ENCODE measurements at regions not wholly inside any gene's neighbourhood (a gene's known extent, or its start where the extent isn't known, plus 50 kb on each side); places are given as distances from the start of the nearest gene placed in this dataset.

- H3K4me3 ChIP-seq (ENCODE audit: low read depth, low read length) = no peak overlapping the region
- no peak for TF ChIP-seq CTCF (IDR thresholded peaks at IDR 0.05; ENCODE audit: low read depth, low read length)
Measured at GRCh38 chr2:209316141-209316540, 107.7 kb upstream of the MAP2 start.

GRCh38 chr2:209321076-209321475, 102.8 kb upstream of the MAP2 start:
- TF ChIP-seq CTCF (IDR thresholded peaks at IDR 0.05; ENCODE audit: low read depth, low read length) = no peak
- no peak overlapping the region for H3K4me3 ChIP-seq (ENCODE audit: low read depth, low read length)

DNA sequence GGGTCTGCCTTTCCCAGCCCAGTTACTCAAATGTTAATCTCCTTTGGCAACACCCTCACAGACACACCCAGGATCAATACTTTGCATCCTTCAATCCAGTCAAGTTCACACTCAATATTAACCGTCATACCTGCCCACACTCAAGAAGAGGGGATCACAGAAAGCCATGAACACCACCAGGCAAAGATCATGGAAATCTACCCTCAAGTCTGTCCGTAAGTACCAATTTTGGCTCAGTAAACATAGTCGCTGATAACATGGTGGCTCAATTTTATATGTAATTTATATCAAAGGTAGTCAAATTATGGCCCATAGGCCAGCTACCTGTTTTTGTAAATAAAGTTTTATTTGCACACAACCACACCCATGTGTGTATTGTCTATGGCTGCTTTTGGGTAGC, 102.3 kb upstream of the MAP2 start:
- no peak overlapping the region for H3K4me3 ChIP-seq (ENCODE audit: low read depth, low read length)
- no peak for TF ChIP-seq CTCF (IDR thresholded peaks at IDR 0.05; ENCODE audit: low read depth, low read length)

- no peak for TF ChIP-seq CTCF (IDR thresholded peaks at IDR 0.05; ENCODE audit: low read depth, low read length)
Measured at GRCh38 chr2:209322041-209322440, 101.8 kb upstream of the MAP2 start.

DNA sequence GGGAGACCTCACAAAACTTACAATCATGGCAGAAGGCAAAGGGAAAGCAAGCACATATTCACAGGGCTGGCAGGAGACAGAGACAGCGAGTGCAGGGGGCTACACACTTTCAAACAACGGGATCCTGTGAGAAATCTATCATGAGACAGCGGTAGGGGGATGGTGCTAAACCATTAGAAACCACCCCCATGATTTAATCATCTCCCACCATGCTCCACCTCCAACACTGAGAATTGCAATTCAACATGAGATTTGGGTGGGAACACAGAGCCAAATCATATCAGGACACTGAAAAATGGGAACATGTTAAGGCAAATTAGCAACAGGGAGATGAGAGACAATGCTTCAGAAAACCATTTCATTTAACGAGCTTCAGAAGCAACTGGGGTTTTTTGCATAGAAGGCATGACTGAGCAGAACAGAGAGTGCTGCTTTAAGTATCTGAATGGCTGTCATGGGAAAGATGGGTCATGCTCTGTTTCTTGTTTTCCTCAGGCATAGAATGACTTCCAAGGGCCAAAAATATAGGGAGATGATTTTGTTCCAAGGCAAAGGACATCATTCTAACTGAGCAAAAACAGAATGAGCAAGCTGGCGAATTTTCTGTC, 100.8 kb upstream of the MAP2 start:
- TF ChIP-seq CTCF (IDR thresholded peaks at IDR 0.05; ENCODE audit: low read depth, low read length) = no peak
- H3K4me3 ChIP-seq (ENCODE audit: low read depth, low read length) = no peak overlapping the region

More at GRCh38 chr2:209322041-209322440, 101.8 kb upstream of the MAP2 start:
- no peak overlapping the region for H3K4me3 ChIP-seq (ENCODE audit: low read depth, low read length)

DNA sequence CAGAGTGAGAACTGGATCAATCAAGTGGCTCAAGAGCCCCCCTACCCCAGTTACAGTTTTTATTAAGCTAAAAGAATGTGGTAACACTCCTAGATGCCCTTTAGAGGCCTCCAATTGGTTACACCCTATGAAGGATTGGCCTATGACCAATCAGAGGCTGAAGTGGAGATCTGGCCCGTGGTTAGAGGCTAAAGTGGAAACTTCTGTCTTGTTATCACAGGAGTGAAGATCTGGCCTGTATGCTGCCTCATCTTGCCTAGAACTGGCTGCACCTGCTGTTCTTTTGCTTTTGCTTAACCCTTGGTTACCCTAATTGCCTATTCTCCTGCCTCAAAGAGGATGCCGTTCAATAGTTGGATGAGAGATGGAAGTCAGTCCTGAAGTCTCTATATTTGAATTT, 100.1 kb upstream of the MAP2 start:
- TF ChIP-seq CTCF (IDR thresholded peaks at IDR 0.05; ENCODE audit: low read depth, low read length) = no peak
- no peak overlapping the region for H3K4me3 ChIP-seq (ENCODE audit: low read depth, low read length)

DNA sequence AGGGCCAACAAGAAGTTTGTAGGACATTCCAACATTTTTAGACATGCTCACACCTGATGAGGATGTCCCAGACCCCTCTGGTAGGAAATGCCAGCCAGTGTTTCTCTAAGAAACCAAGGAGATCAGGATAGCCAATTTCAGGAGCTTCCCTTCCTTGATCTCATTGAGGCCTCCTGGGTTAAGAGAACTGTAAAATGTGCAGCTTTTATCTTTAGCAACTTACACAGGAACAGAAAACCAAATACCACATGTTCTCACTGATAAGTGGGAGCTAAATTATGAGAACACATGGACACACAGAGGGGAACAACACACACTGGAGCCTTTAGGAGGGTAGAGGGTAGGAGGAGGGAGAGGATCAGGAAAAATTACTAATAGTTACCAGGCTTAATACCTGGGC, 99.6 kb upstream of the MAP2 start:
- H3K4me3 ChIP-seq (ENCODE audit: low read depth, low read length) = no peak overlapping the region
- TF ChIP-seq CTCF (IDR thresholded peaks at IDR 0.05; ENCODE audit: low read depth, low read length) = no peak

Measured in WI38 (cell line).